COLO829 (cell line): ENCODE measurements at regions not wholly inside any gene's neighbourhood (a gene's known extent, or its start where the extent isn't known, plus 50 kb on each side); places are given as distances from the start of the nearest gene placed in this dataset.
"Not testable (repeated sequence)": the region's sequence is repeated elsewhere in the genome, so short reads cannot be mapped to it uniquely, and the experiment has no call there.

ENCODE experiments used
- DNase-seq: peaks from one replicate; pipeline ENCODE4 v3.0.0; 2012; ENCODE audit warnings: low spot score

DNA sequence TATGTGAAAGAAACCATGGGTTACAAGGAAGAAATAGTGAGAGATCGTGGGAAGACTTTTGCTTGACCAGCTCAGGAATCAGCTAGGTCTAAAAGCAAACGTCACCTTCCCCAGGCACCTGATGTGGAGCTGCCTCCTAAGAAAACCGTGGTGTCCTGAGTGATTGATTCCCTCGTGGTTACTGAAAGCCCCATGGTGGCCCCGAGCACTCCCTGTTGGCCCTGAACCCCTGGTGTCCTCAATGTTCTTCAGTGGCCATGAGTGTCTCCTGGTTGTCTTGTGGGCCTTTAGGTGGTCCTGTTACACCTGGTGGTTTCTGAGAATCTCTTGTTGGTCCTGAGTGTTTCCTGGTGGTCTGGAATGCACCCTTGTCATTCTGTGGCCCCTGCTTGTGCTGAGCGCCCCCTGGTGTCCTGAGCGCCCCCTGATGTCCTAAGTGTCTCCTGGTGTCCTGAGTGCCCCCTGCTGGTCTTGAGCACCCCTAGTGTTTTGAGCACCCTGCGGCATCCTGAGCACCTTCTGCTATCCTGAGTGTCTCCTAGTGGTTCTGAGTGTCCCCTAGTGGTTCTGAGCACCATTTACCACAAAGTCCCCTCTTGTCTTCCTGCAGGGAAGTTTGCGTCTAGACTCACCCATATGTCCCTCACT lies 518.7 kb downstream of the TMEM121 start:
- no peak for DNase-seq

- DNase-seq: no peak
Measured at GRCh38 chr14:106051796-106052195, 525.4 kb downstream of the TMEM121 start.

- no peak for DNase-seq
Measured at GRCh38 chr14:106055289-106055688, 528.9 kb downstream of the TMEM121 start.

DNA sequence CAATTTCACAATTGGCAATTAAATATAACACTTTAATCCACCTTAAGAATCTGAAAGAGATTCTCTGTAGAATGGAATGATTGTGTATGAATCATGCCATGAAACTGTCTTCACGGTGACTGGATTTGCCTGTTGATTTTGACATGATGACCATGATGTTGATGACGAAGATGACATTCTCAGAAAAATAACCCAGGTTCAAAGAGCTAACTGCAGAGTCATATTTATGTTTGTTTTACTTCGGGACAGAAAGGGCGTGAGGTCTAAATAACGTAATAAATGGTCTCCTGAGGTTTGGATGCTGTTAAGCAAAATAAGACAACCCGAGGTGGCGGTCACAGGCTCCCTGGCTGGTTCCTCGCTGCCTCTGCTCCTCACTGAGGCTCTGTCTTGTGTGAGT lies 532.0 kb downstream of the TMEM121 start:
- DNase-seq: no peak

DNA sequence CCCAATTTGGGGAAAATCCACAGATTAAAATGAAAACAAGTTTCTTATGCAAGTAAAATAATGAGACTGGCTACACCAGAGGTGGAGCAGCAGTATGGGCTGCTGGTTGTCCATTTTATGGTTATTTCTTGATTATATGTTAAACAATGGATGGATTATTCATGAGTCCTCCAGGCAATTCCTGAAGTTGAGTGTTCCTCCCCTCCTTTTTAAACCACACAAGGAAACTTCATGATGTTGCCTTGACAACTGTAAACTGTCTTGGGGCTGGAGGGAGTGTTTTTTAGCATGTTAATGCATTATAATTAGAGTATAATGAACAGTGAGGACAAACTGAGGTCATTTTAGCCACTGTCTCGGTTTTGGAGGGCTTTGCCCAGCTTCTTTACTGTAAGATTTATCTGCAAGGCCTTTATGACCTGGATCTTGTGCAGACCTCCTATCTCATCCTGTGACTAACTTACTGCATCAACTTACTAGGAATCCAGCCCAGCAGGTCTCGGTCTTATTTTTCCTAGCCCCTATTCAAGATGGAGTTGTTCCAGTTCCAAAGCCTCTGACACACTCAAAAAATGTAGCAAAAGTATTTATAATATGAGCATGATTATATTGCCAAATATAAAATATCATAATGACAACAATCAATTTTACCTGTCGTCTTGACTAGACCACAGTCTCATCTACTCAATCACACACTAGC lies 534.0 kb downstream of the TMEM121 start:
- DNase-seq: no peak

GRCh38 chr14:106061877-106062500 lies 535.6 kb downstream of the TMEM121 start:
- DNase-seq: not testable (repeated sequence)

DNA sequence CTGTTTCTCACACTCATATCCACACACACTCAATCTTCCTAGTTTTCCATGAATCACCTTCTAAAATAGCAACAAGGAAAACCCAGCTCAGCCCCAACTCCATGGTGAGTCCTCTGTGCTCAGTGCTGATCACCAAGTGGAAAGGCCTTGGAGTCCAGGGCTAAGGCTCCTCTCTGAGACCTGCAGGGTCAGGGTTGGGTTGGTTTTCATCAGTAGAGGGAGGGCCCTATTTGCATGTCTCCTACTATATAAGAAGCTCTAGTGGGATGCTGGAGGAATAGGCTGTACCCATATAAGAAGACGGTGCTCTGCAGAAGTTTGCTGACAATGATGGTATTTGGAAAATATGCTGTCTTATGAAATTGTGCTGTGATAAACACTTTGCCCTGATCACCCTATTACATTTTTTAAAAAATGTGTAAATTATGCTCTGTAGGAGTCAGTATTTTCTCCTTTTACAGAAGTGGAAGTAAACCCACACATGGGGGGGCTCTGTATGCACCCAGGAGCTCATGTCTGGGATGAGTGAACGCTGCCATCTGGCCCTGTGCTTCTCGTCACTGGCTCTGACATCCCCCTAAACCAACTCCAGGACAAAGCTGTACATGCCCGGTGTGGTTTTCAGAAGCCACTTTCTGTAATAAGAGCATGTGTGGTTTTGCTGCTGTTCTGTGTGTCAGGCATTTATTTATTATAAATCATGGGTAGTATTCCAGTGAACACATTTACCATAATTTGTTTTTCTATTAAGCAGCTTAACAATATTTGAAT lies 536.3 kb downstream of the TMEM121 start:
- no peak for DNase-seq

DNA sequence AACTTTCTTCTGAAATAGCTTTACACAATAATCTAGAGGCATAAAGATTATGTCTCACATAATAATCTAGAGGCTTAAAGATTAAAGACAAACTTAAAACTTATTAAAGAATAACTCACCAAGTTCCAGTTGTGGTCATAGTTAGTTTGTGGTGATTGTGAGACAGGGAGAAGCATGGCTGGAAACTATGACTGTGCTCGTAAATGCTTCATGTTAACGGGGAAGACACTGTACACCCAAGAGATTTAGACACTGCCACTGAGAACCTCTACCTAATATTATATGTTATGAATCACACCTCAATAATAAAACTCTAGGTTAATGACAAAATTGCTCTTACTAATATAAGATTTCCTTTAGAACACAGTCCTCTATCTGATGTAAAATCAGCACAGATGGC lies 541.6 kb downstream of the TMEM121 start:
- DNase-seq: no peak

- DNase-seq: no peak
Measured at GRCh38 chr14:106069804-106070625, 543.6 kb downstream of the TMEM121 start.

DNA sequence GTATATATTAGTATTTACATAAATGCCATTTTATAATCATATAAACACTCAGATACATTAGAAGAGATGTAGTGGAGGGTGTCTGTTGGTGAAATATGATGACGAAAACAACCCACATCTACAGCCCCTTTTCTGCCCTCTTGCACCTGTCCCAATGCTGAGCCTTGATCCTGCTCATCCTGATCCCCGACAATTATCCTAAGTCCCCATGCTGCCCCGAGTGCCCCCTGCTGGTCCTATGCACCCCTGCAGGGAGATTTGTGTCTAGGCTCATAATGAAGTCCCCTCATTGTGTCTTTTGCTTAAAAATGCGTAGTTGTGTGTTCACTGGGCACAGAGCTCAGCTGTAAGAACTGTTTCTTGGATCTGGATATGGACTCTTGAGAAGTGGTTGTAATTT lies 554.5 kb downstream of the TMEM121 start:
- DNase-seq: no peak

DNA sequence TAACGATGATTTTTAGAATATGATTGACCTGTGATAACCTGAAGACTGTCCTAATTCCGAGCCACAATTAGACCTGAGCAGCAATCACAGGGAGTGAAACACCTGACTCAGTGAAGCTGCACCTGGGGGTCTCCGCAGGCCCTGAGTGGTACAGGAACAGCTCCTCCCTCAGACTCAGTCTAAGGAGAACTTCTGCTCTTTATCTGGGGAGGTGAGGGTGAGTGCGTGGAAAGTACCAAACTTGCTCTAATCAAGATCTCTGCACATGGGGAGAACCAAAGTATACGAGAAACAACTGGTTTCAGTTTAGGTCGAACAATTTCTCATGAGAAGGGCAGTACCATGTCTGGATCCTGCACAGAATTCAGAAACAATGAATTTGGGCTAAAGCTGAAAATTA lies 555.3 kb downstream of the TMEM121 start:
- not testable (repeated sequence) for DNase-seq

GRCh38 chr14:106083082-106083481 lies 556.7 kb downstream of the TMEM121 start:
- no peak for DNase-seq

- no peak for DNase-seq
Measured at GRCh38 chr14:106087837-106088236, 561.5 kb downstream of the TMEM121 start.

- DNase-seq: not testable (repeated sequence)
Measured at GRCh38 chr14:106088860-106089259, 562.5 kb downstream of the TMEM121 start.

GRCh38 chr14:106094654-106095189 lies 568.3 kb downstream of the TMEM121 start:
- no peak for DNase-seq

- DNase-seq: no peak
Measured at GRCh38 chr14:106107703-106108102, 581.3 kb downstream of the TMEM121 start.

DNA sequence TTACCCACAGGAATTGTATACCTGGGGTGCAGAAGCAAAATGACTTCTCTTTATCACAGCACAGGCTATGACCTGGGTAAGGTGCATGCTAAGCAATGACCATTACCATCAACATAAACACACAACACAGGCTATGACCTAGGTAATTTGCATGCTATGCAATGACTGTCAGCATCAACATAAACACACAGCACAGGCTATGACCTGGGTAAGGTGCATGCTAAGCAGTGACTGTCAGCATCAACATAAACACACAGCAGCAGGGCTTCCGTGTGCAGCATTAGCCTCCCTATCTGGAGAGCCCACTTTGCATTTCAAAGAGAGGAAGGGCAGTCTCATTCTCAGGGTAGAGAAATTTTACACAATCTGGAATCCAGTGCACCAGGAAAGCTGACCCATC lies 583.0 kb downstream of the TMEM121 start:
- no peak for DNase-seq

GRCh38 chr14:106115401-106115800 lies 589.0 kb downstream of the TMEM121 start:
- no peak for DNase-seq

DNA sequence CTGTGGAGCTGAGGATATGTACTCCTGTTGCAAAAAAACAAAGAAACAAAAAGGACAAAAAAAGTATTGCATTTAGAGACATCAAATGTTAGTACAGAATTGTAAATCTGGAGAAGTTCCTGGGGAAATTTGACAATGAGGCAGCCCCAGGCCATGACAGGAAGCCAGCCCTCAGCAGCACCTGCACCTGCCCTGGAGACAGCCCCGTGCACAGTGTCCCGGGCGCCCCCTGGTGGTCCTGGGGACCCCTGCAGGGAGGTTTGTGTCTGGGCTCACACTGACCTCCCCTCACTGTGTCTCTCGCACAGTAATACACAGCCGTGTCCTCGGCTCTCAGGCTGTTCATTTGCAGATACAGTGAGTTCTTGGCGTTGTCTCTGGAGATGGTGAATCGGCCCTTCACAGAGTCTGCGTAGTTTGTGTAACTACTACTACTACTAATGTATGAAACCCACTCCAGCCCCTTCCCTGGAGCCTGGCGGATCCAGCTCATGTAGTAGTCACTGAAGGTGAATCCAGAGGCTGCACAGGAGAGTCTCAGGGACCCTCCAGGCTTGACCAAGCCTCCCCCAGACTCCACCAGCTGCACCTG lies 590.1 kb downstream of the TMEM121 start:
- not testable (repeated sequence) for DNase-seq

- no peak for DNase-seq
Measured at GRCh38 chr14:106120101-106120500, 593.7 kb downstream of the TMEM121 start.

GRCh38 chr14:106129274-106129673 lies 602.9 kb downstream of the TMEM121 start:
- DNase-seq: no peak
